Parathyroid adenoma (tissue), 2 donors: ENCODE measurements at regions not wholly inside any gene's neighbourhood (a gene's known extent, or its start where the extent isn't known, plus 50 kb on each side); places are given as distances from the start of the nearest gene placed in this dataset.

Experiments
- H2AFZ ChIP-seq: fragments of 300-600 bp; sonication (generic); one replicate; pipeline ENCODE4 v1.7.0; 2017; ENCODE audit warnings: antibody characterized with exemption, mild to moderate bottlenecking
- H3K27ac ChIP-seq: fragments of 300-600 bp; sonication (generic); one replicate; pipeline ENCODE4 v1.7.0; 2017
- H3K27me3 ChIP-seq: fragments of 300-600 bp; sonication (generic); one replicate; pipeline ENCODE4 v1.7.0; 2017; ENCODE audit warnings: low read length; ENCODE audit not compliant: control insufficient read depth, insufficient read depth
- H3K36me3 ChIP-seq: fragments of 300-600 bp; sonication (generic); one replicate; pipeline ENCODE4 v1.7.0; 2017; ENCODE audit warnings: low read length; ENCODE audit not compliant: control insufficient read depth, insufficient read depth
- H3K4me1 ChIP-seq: fragments of 300-600 bp; sonication (generic); one replicate; pipeline ENCODE4 v1.7.0; 2017; ENCODE audit warnings: control low read depth
- H3K4me2 ChIP-seq: fragments of 300-600 bp; sonication (generic); one replicate; pipeline ENCODE4 v1.7.0; 2017; ENCODE audit warnings: low read length
- H3K4me3 ChIP-seq: fragments of 300-600 bp; sonication (generic); one replicate; pipeline ENCODE4 v1.7.0; 2017; ENCODE audit warnings: low read depth, low read length
- H3K79me2 ChIP-seq: fragments of 300-600 bp; sonication (generic); one replicate; pipeline ENCODE4 v1.7.0; 2017; ENCODE audit warnings: control low read depth
- H3K9ac ChIP-seq: fragments of 300-600 bp; sonication (generic); one replicate; pipeline ENCODE4 v1.7.0; 2017; ENCODE audit warnings: mild to moderate bottlenecking
- H3K9me3 ChIP-seq: fragments of 300-600 bp; sonication (generic); one replicate; pipeline ENCODE4 v1.7.0; 2017; ENCODE audit warnings: low read length; ENCODE audit not compliant: control insufficient read depth
- CTCF ChIP-seq: fragments of 300-600 bp; sonication (generic); IDR thresholded peaks from one replicate; pipeline ENCODE4 v1.7.0; 2017; ENCODE audit warnings: antibody characterized with exemption, mild to moderate bottlenecking
- donor health status: primary hyperparathyroidism.

GRCh38 chr15:36362509-36362915, 216.9 kb upstream of the CDIN1 start:
- Histone ChIP-seq H3K79me2 (no peaks in the 10 kb centered on the region), H3K4me2 (no peak overlapping the region), H3K4me1 (no peaks in the 10 kb centered on the region), H3K9ac (no peak overlapping the region), H2AFZ (no peak overlapping the region), H3K36me3 (no peaks in the 10 kb centered on the region), H3K4me3 (no peak overlapping the region), H3K9me3 (no peaks in the 10 kb centered on the region), H3K27me3 (no peaks in the 10 kb centered on the region), H3K27ac (no peak overlapping the region)
- TF ChIP-seq CTCF, result no peak

GRCh38 chr15:36363335-36363734, 216.1 kb upstream of the CDIN1 start:
- Histone ChIP-seq H3K27me3 (no peaks in the 10 kb centered on the region), H3K9me3 (no peaks in the 10 kb centered on the region), H3K27ac (no peak overlapping the region), H2AFZ (no peak overlapping the region), H3K36me3 (no peaks in the 10 kb centered on the region), H3K79me2 (no peaks in the 10 kb centered on the region), H3K4me2 (no peak overlapping the region), H3K4me3 (no peak overlapping the region), H3K4me1 (no peaks in the 10 kb centered on the region), H3K9ac (no peak overlapping the region)
- no peak for TF ChIP-seq CTCF

GRCh38 chr15:36364377-36364776, 215.0 kb upstream of the CDIN1 start:
- no peak overlapping the region for H3K9ac ChIP-seq
- no peak overlapping the region for H2AFZ ChIP-seq
- no peak for TF ChIP-seq CTCF
- H3K4me1 ChIP-seq, result no peaks in the 10 kb centered on the region
- no peak overlapping the region for H3K27ac ChIP-seq
- no peak overlapping the region for H3K4me3 ChIP-seq
- no peak overlapping the region for H3K4me2 ChIP-seq
- H3K27me3 ChIP-seq, result no peaks in the 10 kb centered on the region
- H3K79me2 ChIP-seq, result no peaks in the 10 kb centered on the region
- no peaks in the 10 kb centered on the region for H3K36me3 ChIP-seq
- no peaks in the 10 kb centered on the region for H3K9me3 ChIP-seq

GRCh38 chr15:36365963-36366362, 213.5 kb upstream of the CDIN1 start:
- Histone ChIP-seq H3K4me3 (no peak overlapping the region), H3K4me2 (no peak overlapping the region), H3K27ac (no peak overlapping the region), H3K79me2 (no peaks in the 10 kb centered on the region), H3K4me1 (no peaks in the 10 kb centered on the region), H2AFZ (no peak overlapping the region), H3K9me3 (no peaks in the 10 kb centered on the region), H3K9ac (no peak overlapping the region), H3K27me3 (no peaks in the 10 kb centered on the region), H3K36me3 (no peaks in the 10 kb centered on the region)
- no peak for TF ChIP-seq CTCF

- Histone ChIP-seq H2AFZ (no peak overlapping the region), H3K36me3 (no peaks in the 10 kb centered on the region), H3K4me1 (no peaks in the 10 kb centered on the region), H3K4me2 (no peak overlapping the region), H3K27ac (no peak overlapping the region), H3K9me3 (no peaks in the 10 kb centered on the region), H3K79me2 (no peaks in the 10 kb centered on the region), H3K4me3 (no peak overlapping the region), H3K9ac (no peak overlapping the region), H3K27me3 (no peaks in the 10 kb centered on the region)
- TF ChIP-seq CTCF, result no peak
Observed at GRCh38 chr15:36370051-36370730, 209.2 kb upstream of the CDIN1 start.
